ENCODE measurements at regions not wholly inside any gene's neighbourhood (a gene's known extent, or its start where the extent isn't known, plus 50 kb on each side); places are given as distances from the start of the nearest gene placed in this dataset.

DNA sequence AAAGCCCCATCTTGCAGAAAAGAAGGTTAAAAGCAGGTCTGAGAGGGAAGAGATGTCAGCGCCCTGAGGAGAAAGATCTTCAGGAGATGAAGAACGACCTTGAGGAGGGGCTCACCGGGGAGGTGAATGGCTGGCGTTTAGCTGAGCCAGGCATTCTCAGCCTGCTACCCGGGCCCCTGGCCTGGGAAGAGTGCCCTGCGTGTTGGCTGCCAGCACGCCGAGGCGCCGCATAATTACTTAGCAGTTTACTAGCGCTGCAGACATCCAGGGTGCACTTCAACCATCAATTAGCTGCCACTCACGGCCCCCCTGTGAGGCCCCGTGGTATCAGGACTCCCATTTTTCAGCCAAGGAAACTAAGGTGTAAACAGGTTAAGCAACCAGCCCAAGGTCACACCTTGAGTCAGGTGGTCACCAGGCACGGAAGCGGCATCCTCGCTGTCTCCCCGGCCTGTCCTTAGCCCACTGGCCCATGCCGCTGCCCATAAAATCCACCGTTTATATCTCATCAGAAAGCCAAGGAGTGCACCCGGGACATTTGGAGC, 551.9 kb downstream of the BNC2 start:
- peaks cover 0 to 6% of the 10 kb centered on the region in 2 experiments; a peak in 1 of 4 replicates for H3K4me1 ChIP-seq (ENCODE audit: control insufficient read depth in 1 of 2, insufficient read depth in 2 of 2, low read depth in 1 of 2, low read length in 1 of 2)
- no peaks in the 10 kb centered on the region for H3F3A ChIP-seq (replicated peaks; ENCODE audit: insufficient read depth)
- 93% methylated on average over 16 of the region's 20 CpGs for WGBS (ENCODE audit: low lambda C conversion rate)
- no peak overlapping the region for H3K4me2 ChIP-seq
- DNase-seq = no peak
- H3K9me2 ChIP-seq = no peaks in the 10 kb centered on the region
- no peak overlapping the region for H3K9ac ChIP-seq
- H3K27ac ChIP-seq (ENCODE audit: low read depth in 2 of 2, low read length in 1 of 2) = no peak overlapping the region
- H4K20me1 ChIP-seq (ENCODE audit: insufficient read depth) = no peaks in the 10 kb centered on the region
- no peak overlapping the region for H2AFZ ChIP-seq (ENCODE audit: low read depth)
- TF ChIP-seq FOXJ3 (CRISPR knock-in tag; IDR thresholded peaks at IDR 0.05) (no peak), EP300 (IDR thresholded peaks at IDR 0.05; ENCODE audit: borderline replicate concordance in 1 of 2, low read depth in 1 of 2, low read length in 1 of 2) (no peak), YY1 (IDR thresholded peaks at IDR 0.05; ENCODE audit: low read depth) (no peak), MXI1 (IDR thresholded peaks at IDR 0.05; ENCODE audit: low read depth, low read length) (no peak), TEAD4 (IDR thresholded peaks at IDR 0.05; ENCODE audit: borderline replicate concordance, insufficient read depth) (no peak), RCOR1 (IDR thresholded peaks at IDR 0.05; ENCODE audit: low read length) (no peak), FOSL2 (IDR thresholded peaks at IDR 0.05; ENCODE audit: borderline replicate concordance, low read depth) (no peak), FOXM1 (IDR thresholded peaks at IDR 0.05; ENCODE audit: low read depth) (no peak), NRF1 (IDR thresholded peaks at IDR 0.05; ENCODE audit: low read depth, low read length) (no peak), GATA2 (CRISPR knock-in tag; IDR thresholded peaks at IDR 0.05) (no peak), SMC3 (IDR thresholded peaks at IDR 0.05; ENCODE audit: low read depth, low read length) (no peak)
- TF ChIP-seq, protein P1, sequence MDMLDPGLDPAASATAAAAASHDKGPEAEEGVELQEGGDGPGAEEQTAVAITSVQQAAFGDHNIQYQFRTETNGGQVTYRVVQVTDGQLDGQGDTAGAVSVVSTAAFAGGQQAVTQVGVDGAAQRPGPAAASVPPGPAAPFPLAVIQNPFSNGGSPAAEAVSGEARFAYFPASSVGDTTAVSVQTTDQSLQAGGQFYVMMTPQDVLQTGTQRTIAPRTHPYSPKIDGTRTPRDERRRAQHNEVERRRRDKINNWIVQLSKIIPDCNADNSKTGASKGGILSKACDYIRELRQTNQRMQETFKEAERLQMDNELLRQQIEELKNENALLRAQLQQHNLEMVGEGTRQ (IDR thresholded peaks at IDR 0.05; ENCODE audit: borderline replicate concordance, low read depth, low read length) = no peak
- TF ChIP-seq, protein P2, sequence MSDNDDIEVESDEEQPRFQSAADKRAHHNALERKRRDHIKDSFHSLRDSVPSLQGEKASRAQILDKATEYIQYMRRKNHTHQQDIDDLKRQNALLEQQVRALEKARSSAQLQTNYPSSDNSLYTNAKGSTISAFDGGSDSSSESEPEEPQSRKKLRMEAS (IDR thresholded peaks at IDR 0.05; ENCODE audit: low read depth) = no peak
- TF ChIP-seq, protein P3, sequence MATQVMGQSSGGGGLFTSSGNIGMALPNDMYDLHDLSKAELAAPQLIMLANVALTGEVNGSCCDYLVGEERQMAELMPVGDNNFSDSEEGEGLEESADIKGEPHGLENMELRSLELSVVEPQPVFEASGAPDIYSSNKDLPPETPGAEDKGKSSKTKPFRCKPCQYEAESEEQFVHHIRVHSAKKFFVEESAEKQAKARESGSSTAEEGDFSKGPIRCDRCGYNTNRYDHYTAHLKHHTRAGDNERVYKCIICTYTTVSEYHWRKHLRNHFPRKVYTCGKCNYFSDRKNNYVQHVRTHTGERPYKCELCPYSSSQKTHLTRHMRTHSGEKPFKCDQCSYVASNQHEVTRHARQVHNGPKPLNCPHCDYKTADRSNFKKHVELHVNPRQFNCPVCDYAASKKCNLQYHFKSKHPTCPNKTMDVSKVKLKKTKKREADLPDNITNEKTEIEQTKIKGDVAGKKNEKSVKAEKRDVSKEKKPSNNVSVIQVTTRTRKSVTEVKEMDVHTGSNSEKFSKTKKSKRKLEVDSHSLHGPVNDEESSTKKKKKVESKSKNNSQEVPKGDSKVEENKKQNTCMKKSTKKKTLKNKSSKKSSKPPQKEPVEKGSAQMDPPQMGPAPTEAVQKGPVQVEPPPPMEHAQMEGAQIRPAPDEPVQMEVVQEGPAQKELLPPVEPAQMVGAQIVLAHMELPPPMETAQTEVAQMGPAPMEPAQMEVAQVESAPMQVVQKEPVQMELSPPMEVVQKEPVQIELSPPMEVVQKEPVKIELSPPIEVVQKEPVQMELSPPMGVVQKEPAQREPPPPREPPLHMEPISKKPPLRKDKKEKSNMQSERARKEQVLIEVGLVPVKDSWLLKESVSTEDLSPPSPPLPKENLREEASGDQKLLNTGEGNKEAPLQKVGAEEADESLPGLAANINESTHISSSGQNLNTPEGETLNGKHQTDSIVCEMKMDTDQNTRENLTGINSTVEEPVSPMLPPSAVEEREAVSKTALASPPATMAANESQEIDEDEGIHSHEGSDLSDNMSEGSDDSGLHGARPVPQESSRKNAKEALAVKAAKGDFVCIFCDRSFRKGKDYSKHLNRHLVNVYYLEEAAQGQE (IDR thresholded peaks at IDR 0.05; ENCODE audit: low read depth, low read length) = no peak
- no peaks in the 10 kb centered on the region for H3K36me3 ChIP-seq (replicated peaks in 1 of 2; ENCODE audit: control insufficient read depth in 1 of 2, insufficient read depth in 2 of 2, low read length in 1 of 2)
- CTCF ChIA-PET = interaction anchor here (1.3 to 2.9 kb wide), 3 partner anchors 9 to 13 kb away, joined by 3 to 7 read pairs (median 4); no protein-coding TSS in a partner anchor
- no peaks in the 10 kb centered on the region for H3K9me3 ChIP-seq
- no peak overlapping the region for H3K4me3 ChIP-seq (ENCODE audit: low read depth in 2 of 2, low read length in 1 of 2)
- H3K79me2 ChIP-seq (ENCODE audit: insufficient read depth) = no peaks in the 10 kb centered on the region
- POLR2A ChIA-PET = no interaction called here
- H3K27me3 ChIP-seq (ENCODE audit: insufficient read depth) = no peaks in the 10 kb centered on the region

Measured in SK-N-SH (cell line).